Neural cell (in vitro differentiated cells): ENCODE measurements at regions not wholly inside any gene's neighbourhood (a gene's known extent, or its start where the extent isn't known, plus 50 kb on each side); places are given as distances from the start of the nearest gene placed in this dataset.

Experiments used
- H2AFZ ChIP-seq: fragments of 200-600, 300-800 bp; sonication (generic), shearing (Covaris generic); 2 replicates; pipeline ENCODE4 v1.6.0; 2014; ENCODE audit warnings: low read depth, mild to moderate bottlenecking, antibody characterized with exemption, low read length, moderate library complexity
- H3F3A ChIP-seq: fragments of 200-600 bp; shearing (Covaris generic); 2 replicates; pipeline ENCODE4 v1.6.1; 2016; ENCODE audit warnings: mild to moderate bottlenecking, moderate library complexity, mixed read lengths, antibody characterized with exemption, low read length; ENCODE audit not compliant: insufficient read depth, poor library complexity, severe bottlenecking
- H3K27ac ChIP-seq: fragments of 200-600, 300-800 bp; sonication (generic), shearing (Covaris generic); 2 replicates; pipeline ENCODE4 v1.5.1; 2014; ENCODE audit warnings: mild to moderate bottlenecking, low read length, moderate library complexity
- H3K27me3 ChIP-seq: fragments of 300-800, 200-600 bp; sonication (generic), shearing (Covaris generic); 2 replicates; pipeline ENCODE4 v1.6.0; 2014; ENCODE audit warnings: mild to moderate bottlenecking, low read depth, low read length, moderate library complexity; ENCODE audit not compliant: insufficient read depth
- H3K36me3 ChIP-seq: fragments of 300-800, 200-600 bp; sonication (generic), shearing (Covaris generic); 2 replicates; pipeline ENCODE4 v1.5.1; 2014; ENCODE audit warnings: mild to moderate bottlenecking, antibody characterized with exemption, low read length, moderate library complexity; ENCODE audit not compliant: insufficient read depth
- H3K4me2 ChIP-seq: fragments of 300-800, 200-600 bp; sonication (generic), shearing (Covaris generic); 2 replicates; pipeline ENCODE4 v1.6.0; 2014; ENCODE audit warnings: mild to moderate bottlenecking, low read length
- H3K4me3 ChIP-seq: fragments of 300-800, 200-600 bp; sonication (generic), shearing (Covaris generic); 2 replicates; pipeline ENCODE4 v1.5.1; 2014; ENCODE audit warnings: mild to moderate bottlenecking, low read length, moderate library complexity
- H3K79me2 ChIP-seq: fragments of 200-600 bp; shearing (Covaris generic); replicated peaks from 2 replicates; pipeline ENCODE4 v1.6.0; 2014; ENCODE audit warnings: mild to moderate bottlenecking, low read length, moderate library complexity; ENCODE audit not compliant: insufficient read depth
- H3K9ac ChIP-seq: fragments of 300-800, 200-600 bp; sonication (generic), shearing (Covaris generic); 2 replicates; pipeline ENCODE4 v1.6.1; 2016; ENCODE audit warnings: mild to moderate bottlenecking, low read length, mixed read lengths
- H3K9me2 ChIP-seq: fragments of 200-600 bp; shearing (Covaris generic); 2 replicates; pipeline ENCODE4 v1.6.1; 2016; ENCODE audit warnings: mild to moderate bottlenecking, low read length, mixed read lengths; ENCODE audit not compliant: insufficient read depth
- H3K9me3 ChIP-seq: fragments of 200-600, 300-800 bp; sonication (generic), shearing (Covaris generic); 2 replicates; pipeline ENCODE4 v1.6.1; 2016; ENCODE audit warnings: mild to moderate bottlenecking, mixed run types, low read length, moderate library complexity, mixed read lengths
- H4K20me1 ChIP-seq: fragments of 200-600 bp; shearing (Covaris generic); 2 replicates; pipeline ENCODE4 v1.6.1; 2016; ENCODE audit warnings: mild to moderate bottlenecking, mixed run types; ENCODE audit not compliant: insufficient read depth
- CTCF ChIP-seq: fragments of 450-650 bp; IDR thresholded peaks from 2 replicates; pipeline ENCODE4 v1.5.1; 2014; ENCODE audit warnings: antibody characterized with exemption, mild to moderate bottlenecking, moderate library complexity; ENCODE audit not compliant: poor library complexity, severe bottlenecking
- EP300 ChIP-seq: fragments of 450-650 bp; conservative IDR thresholded peaks from 2 replicates; pipeline ENCODE4 v1.6.1; 2014; ENCODE audit warnings: antibody characterized with exemption, mild to moderate bottlenecking, moderate library complexity; ENCODE audit not compliant: poor library complexity, severe bottlenecking
- EZH2 ChIP-seq: fragments of 200-600, 300-800 bp; shearing (Covaris generic), sonication (generic); IDR thresholded peaks from 2 replicates; pipeline ENCODE4 v1.6.1; 2014; ENCODE audit warnings: antibody characterized with exemption, low read length, borderline replicate concordance, mild to moderate bottlenecking; ENCODE audit not compliant: insufficient read depth, poor library complexity, severe bottlenecking
- MXI1 ChIP-seq: fragments of 450-650 bp; conservative IDR thresholded peaks from 2 replicates; pipeline ENCODE4 v1.6.1; 2014; ENCODE audit warnings: antibody characterized with exemption, mild to moderate bottlenecking; ENCODE audit not compliant: poor library complexity, severe bottlenecking
- POLR2AphosphoS5 ChIP-seq: IDR thresholded peaks from 2 replicates; pipeline ENCODE4 v1.6.1; 2012
- RAD21 ChIP-seq: fragments of 450-650 bp; conservative IDR thresholded peaks from 2 replicates; pipeline ENCODE4 v1.6.1; 2014; ENCODE audit warnings: antibody characterized with exemption, mild to moderate bottlenecking, moderate library complexity
- REST ChIP-seq: IDR thresholded peaks from 2 replicates; pipeline ENCODE4 v1.6.1; 2012; ENCODE audit warnings: borderline replicate concordance
- SMC3 ChIP-seq: fragments of 450-650 bp; conservative IDR thresholded peaks from 2 replicates; pipeline ENCODE4 v1.6.1; 2014; ENCODE audit warnings: antibody characterized with exemption, mild to moderate bottlenecking, moderate library complexity; ENCODE audit not compliant: poor library complexity
- TAF1 ChIP-seq: IDR thresholded peaks from 2 replicates; pipeline ENCODE4 v1.6.1; 2012; ENCODE audit warnings: low read depth

GRCh38 chr3:139772539-139773500 is 95.0 kb upstream of the NMNAT3 start:
- H3K9me2 ChIP-seq: no peaks in the 10 kb centered on the region
- no peak overlapping the region for H3K9ac ChIP-seq
- H3K4me3 ChIP-seq: no peak overlapping the region
- H2AFZ ChIP-seq: no peak overlapping the region
- no peak for TF ChIP-seq CTCF
- no peaks in the 10 kb centered on the region for H3F3A ChIP-seq
- H3K27ac ChIP-seq: no peak overlapping the region
- H4K20me1 ChIP-seq: no peaks in the 10 kb centered on the region
- no peaks in the 10 kb centered on the region for H3K36me3 ChIP-seq
- no peaks in the 10 kb centered on the region for H3K9me3 ChIP-seq
- H3K4me2 ChIP-seq: no peak overlapping the region
- H3K79me2 ChIP-seq: no peaks in the 10 kb centered on the region
- H3K27me3 ChIP-seq: peaks cover 5% of the 10 kb centered on the region

DNA sequence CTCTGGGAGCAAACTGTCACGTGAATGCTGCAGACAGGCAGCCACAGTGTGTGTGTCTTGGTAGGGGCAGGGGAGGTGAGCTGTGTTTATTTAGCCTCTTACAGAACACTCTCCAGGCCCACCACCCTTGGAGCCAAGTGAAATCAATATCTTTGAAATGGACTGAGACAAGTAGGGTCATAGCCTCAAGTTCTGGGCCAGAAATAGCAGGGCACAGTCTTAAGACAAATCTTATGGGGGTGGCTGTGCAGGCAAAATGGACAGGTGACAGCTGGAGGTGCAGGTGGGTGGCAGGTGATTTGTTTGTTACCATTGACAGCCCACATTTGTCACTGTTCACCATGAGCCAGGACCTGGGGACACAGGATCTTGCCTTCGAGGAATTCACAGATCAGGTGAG is 93.6 kb upstream of the NMNAT3 start:
- H3F3A ChIP-seq: no peaks in the 10 kb centered on the region
- no peaks in the 10 kb centered on the region for H3K36me3 ChIP-seq
- H3K4me2 ChIP-seq: no peak overlapping the region
- no peak overlapping the region for H3K9ac ChIP-seq
- H4K20me1 ChIP-seq: no peaks in the 10 kb centered on the region
- no peaks in the 10 kb centered on the region for H3K79me2 ChIP-seq
- H3K9me2 ChIP-seq: no peaks in the 10 kb centered on the region
- no peak overlapping the region for H3K4me3 ChIP-seq
- H3K27me3 ChIP-seq: peaks cover 5% of the 10 kb centered on the region
- TF ChIP-seq EZH2 (no peak), SMC3 (no peak), MXI1 (no peak), CTCF (no peak), TAF1 (no peak), EP300 (no peak), REST (no peak), POLR2AphosphoS5 (no peak), RAD21 (no peak)
- no peak overlapping the region for H2AFZ ChIP-seq
- H3K27ac ChIP-seq: no peak overlapping the region
- H3K9me3 ChIP-seq: no peaks in the 10 kb centered on the region
